MM.1S (cell line): ENCODE measurements at regions not wholly inside any gene's neighbourhood (a gene's known extent, or its start where the extent isn't known, plus 50 kb on each side); places are given as distances from the start of the nearest gene placed in this dataset.

Source experiments
- DNase-seq: peaks from one replicate; pipeline ENCODE4 v3.0.0-alpha.2; 2015
- H2AFZ ChIP-seq: fragments of 300-600 bp; sonication (generic); 2 replicates; pipeline ENCODE4 v1.6.0; 2016; ENCODE audit warnings: antibody characterized with exemption, low read length
- H3F3A ChIP-seq: fragments of 300-600 bp; sonication (generic); 2 replicates; pipeline ENCODE4 v1.6.1; 2016; ENCODE audit warnings: mild to moderate bottlenecking, antibody characterized with exemption, low read length, moderate library complexity, mixed read lengths; ENCODE audit not compliant: insufficient read depth
- H3K27ac ChIP-seq: fragments of 300-600 bp; sonication (generic); 2 replicates; pipeline ENCODE4 v1.5.1; 2016; ENCODE audit warnings: mild to moderate bottlenecking, low read length
- H3K27me3 ChIP-seq: fragments of 300-600 bp; sonication (generic); replicated peaks from 2 replicates; pipeline ENCODE4 v1.6.0; 2016; ENCODE audit warnings: low read length; ENCODE audit not compliant: insufficient read depth
- H3K36me3 ChIP-seq: fragments of 300-600 bp; sonication (generic); replicated peaks from 2 replicates; pipeline ENCODE4 v1.6.1; 2016; ENCODE audit warnings: mild to moderate bottlenecking, low read length, mixed read lengths; ENCODE audit not compliant: insufficient read depth
- H3K4me1 ChIP-seq: fragments of 300-600 bp; sonication (generic); 2 replicates; pipeline ENCODE4 v1.6.1; 2016; ENCODE audit warnings: low read length, mixed read lengths
- H3K4me2 ChIP-seq: fragments of 300-600 bp; sonication (generic); 2 replicates; pipeline ENCODE4 v1.6.0; 2016; ENCODE audit warnings: low read depth, low read length
- H3K4me3 ChIP-seq: fragments of 300-600 bp; sonication (generic); 2 replicates; pipeline ENCODE4 v1.5.1; 2016; ENCODE audit warnings: low read length, mixed read lengths
- H3K79me2 ChIP-seq: fragments of 300-600 bp; sonication (generic); 2 replicates; pipeline ENCODE4 v1.6.1; 2016; ENCODE audit warnings: mixed run types, low read length, mixed read lengths
- H3K9ac ChIP-seq: fragments of 300-600 bp; sonication (generic); 2 replicates; pipeline ENCODE4 v1.6.1; 2016; ENCODE audit warnings: low read length, mixed read lengths
- H3K9me2 ChIP-seq: fragments of 300-600 bp; sonication (generic); replicated peaks from 2 replicates; pipeline ENCODE4 v1.6.1; 2016; ENCODE audit warnings: mild to moderate bottlenecking, low read length, mixed read lengths; ENCODE audit not compliant: insufficient read depth
- H3K9me3 ChIP-seq: fragments of 300-600 bp; sonication (generic); replicated peaks from 2 replicates; pipeline ENCODE4 v1.6.1; 2016; ENCODE audit warnings: mild to moderate bottlenecking, low read length, mixed read lengths; ENCODE audit not compliant: insufficient read depth
- H4K20me1 ChIP-seq: fragments of 300-600 bp; sonication (generic); 2 replicates; pipeline ENCODE4 v1.6.1; 2016; ENCODE audit warnings: mild to moderate bottlenecking, low read length, moderate library complexity, mixed read lengths; ENCODE audit not compliant: insufficient read depth
- EZH2 ChIP-seq: fragments of 300-600 bp; sonication (generic); optimal IDR thresholded peaks from 2 replicates; pipeline ENCODE3; 2017; ENCODE audit warnings: low read depth, mild to moderate bottlenecking, antibody characterized with exemption, low read length, mixed read lengths
- EZH2phosphoT487 ChIP-seq: fragments of 300-600 bp; sonication (generic); IDR thresholded peaks from 2 replicates; pipeline ENCODE4 v1.6.1; 2018; ENCODE audit warnings: antibody characterized with exemption, low read length
- TF ChIP-seq, protein P1 (sequence below): fragments of 300-600 bp; sonication (generic); IDR thresholded peaks from 2 replicates; pipeline ENCODE4 v1.5.1; 2016; ENCODE audit warnings: antibody characterized with exemption, low read length, mixed read lengths

DNA sequence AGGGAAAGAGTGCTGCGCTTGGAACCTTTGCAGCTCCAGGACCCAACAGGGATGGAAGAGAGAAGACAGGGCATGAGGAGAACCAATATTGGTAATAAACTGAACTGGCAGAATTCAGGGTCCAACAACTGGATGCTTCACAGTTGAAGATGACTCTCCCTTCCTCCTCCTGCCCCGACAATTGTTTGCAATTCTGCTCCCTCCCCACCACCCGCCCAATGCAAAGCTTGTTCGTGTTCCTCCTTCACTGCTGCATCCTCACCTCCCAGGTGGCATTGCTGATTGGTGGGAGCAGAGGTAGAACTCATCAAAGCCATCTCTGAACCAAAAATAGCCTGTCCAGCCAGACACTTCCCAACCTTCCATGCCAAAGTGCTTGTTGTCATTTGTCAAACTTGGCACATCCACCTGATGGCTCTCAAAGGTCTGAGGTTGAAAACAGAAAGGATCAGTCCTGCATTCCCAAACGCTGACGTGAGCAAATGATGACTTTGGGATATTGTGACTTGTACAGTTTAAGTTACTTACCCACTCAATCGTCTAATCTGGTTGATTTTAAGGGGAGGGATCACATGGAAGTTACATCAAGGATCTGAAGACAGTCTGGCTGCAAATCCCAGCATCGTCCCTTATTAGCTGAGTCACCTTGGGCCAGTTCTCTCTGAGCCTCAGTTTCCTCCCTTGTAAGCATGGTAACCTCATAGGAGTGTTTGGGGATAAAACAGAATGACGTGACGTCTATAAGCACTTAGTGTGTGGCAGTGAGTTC is 242.6 kb upstream of the CRY1 start:
- Histone ChIP-seq H3K4me2 (no peak overlapping the region), H3K27me3 (no peaks in the 10 kb centered on the region; the same call in 1 of the 2 replicates), H3K4me1 (no peaks in the 10 kb centered on the region), H3K9ac (no peak overlapping the region), H3K36me3 (no peaks in the 10 kb centered on the region), H3K79me2 (no peaks in the 10 kb centered on the region), H3K4me3 (no peak overlapping the region), H4K20me1 (no peaks in the 10 kb centered on the region), H3K9me2 (no peaks in the 10 kb centered on the region), H2AFZ (no peak overlapping the region), H3F3A (no peaks in the 10 kb centered on the region), H3K9me3 (no peaks in the 10 kb centered on the region), H3K27ac (no peak overlapping the region)
- TF ChIP-seq EZH2phosphoT487 (no peak), EZH2 (no peak)
- TF ChIP-seq, protein P1, sequence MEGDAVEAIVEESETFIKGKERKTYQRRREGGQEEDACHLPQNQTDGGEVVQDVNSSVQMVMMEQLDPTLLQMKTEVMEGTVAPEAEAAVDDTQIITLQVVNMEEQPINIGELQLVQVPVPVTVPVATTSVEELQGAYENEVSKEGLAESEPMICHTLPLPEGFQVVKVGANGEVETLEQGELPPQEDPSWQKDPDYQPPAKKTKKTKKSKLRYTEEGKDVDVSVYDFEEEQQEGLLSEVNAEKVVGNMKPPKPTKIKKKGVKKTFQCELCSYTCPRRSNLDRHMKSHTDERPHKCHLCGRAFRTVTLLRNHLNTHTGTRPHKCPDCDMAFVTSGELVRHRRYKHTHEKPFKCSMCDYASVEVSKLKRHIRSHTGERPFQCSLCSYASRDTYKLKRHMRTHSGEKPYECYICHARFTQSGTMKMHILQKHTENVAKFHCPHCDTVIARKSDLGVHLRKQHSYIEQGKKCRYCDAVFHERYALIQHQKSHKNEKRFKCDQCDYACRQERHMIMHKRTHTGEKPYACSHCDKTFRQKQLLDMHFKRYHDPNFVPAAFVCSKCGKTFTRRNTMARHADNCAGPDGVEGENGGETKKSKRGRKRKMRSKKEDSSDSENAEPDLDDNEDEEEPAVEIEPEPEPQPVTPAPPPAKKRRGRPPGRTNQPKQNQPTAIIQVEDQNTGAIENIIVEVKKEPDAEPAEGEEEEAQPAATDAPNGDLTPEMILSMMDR = no peak
- DNase-seq = no peak

DNA sequence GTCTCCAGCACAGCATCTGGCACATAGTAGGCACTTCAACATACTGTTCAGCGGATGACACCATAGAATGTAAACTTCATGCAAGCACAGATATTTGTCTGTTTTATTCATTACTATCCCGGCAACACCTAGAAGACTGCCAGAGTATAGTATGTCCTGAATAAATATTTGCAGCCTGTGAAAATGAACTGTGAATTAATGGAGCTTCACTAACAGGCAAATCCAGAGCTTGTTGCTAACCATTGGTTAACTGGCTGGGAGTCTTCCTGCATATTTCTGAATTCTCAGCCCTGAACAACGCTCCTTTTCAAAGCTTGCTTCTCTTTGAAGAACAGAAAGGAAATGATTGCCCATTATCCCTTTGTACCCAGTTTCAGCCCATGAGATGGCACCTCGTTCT is 243.3 kb upstream of the CRY1 start:
- no peak overlapping the region for H3K4me2 ChIP-seq
- DNase-seq = no peak
- no peaks in the 10 kb centered on the region for H4K20me1 ChIP-seq
- no peaks in the 10 kb centered on the region; the same call in 1 of the 2 replicates for H3K27me3 ChIP-seq
- no peaks in the 10 kb centered on the region for H3K36me3 ChIP-seq
- H3K4me3 ChIP-seq = no peak overlapping the region
- no peak overlapping the region for H3K27ac ChIP-seq
- H3F3A ChIP-seq = no peaks in the 10 kb centered on the region
- H3K9ac ChIP-seq = no peak overlapping the region
- no peak overlapping the region for H2AFZ ChIP-seq
- H3K79me2 ChIP-seq = no peaks in the 10 kb centered on the region
- TF ChIP-seq, protein P1 = no peak
- TF ChIP-seq EZH2phosphoT487 (no peak), EZH2 (no peak)
- H3K9me3 ChIP-seq = no peaks in the 10 kb centered on the region
- no peaks in the 10 kb centered on the region for H3K9me2 ChIP-seq
- H3K4me1 ChIP-seq = no peaks in the 10 kb centered on the region

DNA sequence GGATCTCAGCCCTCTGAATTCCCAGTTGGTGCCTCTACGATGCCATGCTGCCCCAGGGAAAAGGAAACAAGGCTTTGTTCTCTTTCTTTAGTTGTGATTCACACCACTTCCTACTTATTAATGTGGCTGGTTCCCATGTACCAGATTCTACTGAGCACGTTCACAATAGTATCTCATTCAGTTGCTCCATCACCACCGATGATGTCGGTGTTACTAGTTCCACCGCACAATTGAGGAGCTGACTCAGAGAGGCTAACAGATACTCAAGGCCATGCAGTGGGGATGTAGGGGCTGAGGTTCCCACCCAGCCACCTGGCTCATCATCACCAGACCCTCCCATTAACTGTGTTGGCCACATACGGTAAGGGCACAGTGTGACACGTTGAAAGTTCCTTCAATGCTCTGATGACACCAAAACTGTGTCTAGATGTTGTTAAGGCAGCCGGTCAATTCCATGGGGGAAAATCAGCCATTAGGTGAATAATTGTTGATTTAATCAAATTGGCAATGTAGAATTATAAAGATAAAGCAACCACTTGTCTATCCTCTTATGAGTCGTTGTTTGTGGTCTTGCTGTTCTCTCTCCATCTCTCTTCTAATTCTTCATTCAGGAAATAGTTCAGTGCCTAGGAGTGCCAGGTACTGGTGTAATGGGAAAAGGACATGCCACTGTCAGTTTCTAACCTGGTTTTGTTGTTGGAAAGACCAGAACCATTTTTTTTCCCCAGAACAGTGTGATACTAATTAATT is 244.2 kb upstream of the CRY1 start:
- Histone ChIP-seq H3K4me3 (no peak overlapping the region), H3K9me3 (no peaks in the 10 kb centered on the region), H2AFZ (no peak overlapping the region), H3K79me2 (no peaks in the 10 kb centered on the region), H4K20me1 (no peaks in the 10 kb centered on the region), H3K9ac (no peak overlapping the region), H3K36me3 (no peaks in the 10 kb centered on the region), H3K4me2 (no peak overlapping the region), H3K9me2 (no peaks in the 10 kb centered on the region), H3F3A (no peaks in the 10 kb centered on the region), H3K27me3 (no peaks in the 10 kb centered on the region; the same call in 1 of the 2 replicates), H3K4me1 (no peaks in the 10 kb centered on the region), H3K27ac (no peak overlapping the region)
- no peak for TF ChIP-seq EZH2
- DNase-seq = no peak
